Tibial artery (tissue), 4 donors: ENCODE measurements at regions not wholly inside any gene's neighbourhood (a gene's known extent, or its start where the extent isn't known, plus 50 kb on each side); places are given as distances from the start of the nearest gene placed in this dataset.
"Not testable (repeated sequence)": the region's sequence is repeated elsewhere in the genome, so short reads cannot be mapped to it uniquely, and the experiment has no call there.

ENCODE experiments used
- DNase-seq, 2 donors: peaks; one replicate each; pipeline ENCODE4 v3.0.0-alpha.2; 2019
- H3K27ac ChIP-seq, 2 donors: fragments of 200-600 bp; sonication (generic) in 1 of 2; 1 replicate in 1 of 2; 2 replicates in 1 of 2; pipeline ENCODE4 v1.5.1; 2018 to 2019; ENCODE audit warnings: mild to moderate bottlenecking in 1 of 2
- H3K27me3 ChIP-seq, 2 donors: fragments of 200-600 bp; sonication (generic) in 1 of 2; one replicate each; pipeline versions ENCODE4 v1.5.1 to v1.6.0; 2016 to 2019
- H3K36me3 ChIP-seq, 3 donors: fragments of 200-600 bp; sonication (generic) in 2 of 3; one replicate each; pipeline ENCODE4 v1.5.1; 2016 to 2019; ENCODE audit warnings: mild to moderate bottlenecking in 2 of 3
- H3K4me1 ChIP-seq, 4 donors: fragments of 200-600 bp; sonication (generic) in 2 of 4; 1 replicate in 3 of 4; 2 replicates in 1 of 4; pipeline ENCODE4 v1.5.1; 2016 to 2019
- H3K4me3 ChIP-seq, 2 donors: fragments of 200-600 bp; sonication (generic) in 1 of 2; 1 replicate in 1 of 2; 2 replicates in 1 of 2; pipeline ENCODE4 v1.5.1; 2018 to 2019; ENCODE audit warnings: mild to moderate bottlenecking in 2 of 2
- H3K9me3 ChIP-seq, 3 donors: fragments of 200-600 bp; sonication (generic) in 1 of 3; one replicate each; pipeline ENCODE4 v1.5.1; 2016 to 2019
- CTCF ChIP-seq, 2 experiments: fragments of 200-600 bp in 1 of 2; fragments of 450-650 bp in 1 of 2; IDR thresholded peaks; one replicate each; pipeline ENCODE4 v1.5.1; 2017 to 2019; ENCODE audit warnings: antibody characterized with exemption in 2 of 2, mild to moderate bottlenecking in 1 of 2, moderate library complexity in 1 of 2
- intact Hi-C: fragments of 100-400 bp; cut with DNase I; formaldehyde crosslinking; loops from one replicate; pipeline ENCODE4 v1.15.0; 2023; ENCODE audit warnings: low total_unique reads

GRCh38 chr2:34810456-34810855, 1211.4 kb upstream of the FAM98A start:
- TF ChIP-seq CTCF (IDR thresholded peaks at IDR 0.05), result no peak
- Histone ChIP-seq H3K27me3 (no peaks in the 10 kb centered on the region), H3K4me1 (no peaks in the 10 kb centered on the region), H3K4me3 (no peak overlapping the region), H3K9me3 (no peaks in the 10 kb centered on the region), H3K27ac (no peak overlapping the region), H3K36me3 (no peaks in the 10 kb centered on the region)
- DNase-seq, result no peak
- intact Hi-C loops, result no loop called here

- Histone ChIP-seq H3K9me3 (no peaks in the 10 kb centered on the region), H3K4me1 (no peaks in the 10 kb centered on the region), H3K4me3 (no peak overlapping the region), H3K27me3 (no peaks in the 10 kb centered on the region), H3K27ac (no peak overlapping the region), H3K36me3 (no peaks in the 10 kb centered on the region)
- no peak for DNase-seq
- intact Hi-C loops, result no loop called here
- no peak for TF ChIP-seq CTCF (IDR thresholded peaks at IDR 0.05)
These were observed 1209.3 kb upstream of the FAM98A start for GRCh38 chr2:34808426-34808825.

GRCh38 chr2:34806891-34807290, 1207.8 kb upstream of the FAM98A start:
- no peak overlapping the region for H3K4me3 ChIP-seq
- no peak for TF ChIP-seq CTCF (IDR thresholded peaks at IDR 0.05)
- no peaks in the 10 kb centered on the region for H3K4me1 ChIP-seq
- H3K27ac ChIP-seq, result no peak overlapping the region
- no peaks in the 10 kb centered on the region for H3K9me3 ChIP-seq
- no peaks in the 10 kb centered on the region for H3K36me3 ChIP-seq
- intact Hi-C loops, result no loop called here
- no peaks in the 10 kb centered on the region for H3K27me3 ChIP-seq
- no peak for DNase-seq

- Histone ChIP-seq H3K36me3 (no peaks in the 10 kb centered on the region), H3K4me3 (no peak overlapping the region), H3K27ac (no peak overlapping the region), H3K4me1 (no peaks in the 10 kb centered on the region), H3K27me3 (no peaks in the 10 kb centered on the region), H3K9me3 (no peaks in the 10 kb centered on the region)
- no peak for DNase-seq
- no peak for TF ChIP-seq CTCF (IDR thresholded peaks at IDR 0.05)
- intact Hi-C loops, result no loop called here
These were observed 1207.3 kb upstream of the FAM98A start for GRCh38 chr2:34806396-34806795.

- Histone ChIP-seq H3K9me3 (no peaks in the 10 kb centered on the region), H3K27me3 (no peaks in the 10 kb centered on the region), H3K4me1 (no peaks in the 10 kb centered on the region), H3K27ac (no peak overlapping the region), H3K36me3 (no peaks in the 10 kb centered on the region), H3K4me3 (no peak overlapping the region)
- DNase-seq, result no peak
- intact Hi-C loops, result no loop called here
- TF ChIP-seq CTCF (IDR thresholded peaks at IDR 0.05), result no peak
These were observed 1200.5 kb upstream of the FAM98A start for GRCh38 chr2:34799556-34799955.

- H3K9me3 ChIP-seq, H3K36me3 ChIP-seq, DNase-seq, H3K27ac ChIP-seq, H3K27me3 ChIP-seq, H3K4me1 ChIP-seq, intact Hi-C loops, H3K4me3 ChIP-seq: not testable (repeated sequence)
These were observed 1196.5 kb upstream of the FAM98A start for GRCh38 chr2:34795586-34795985.
